NCI-H2227 (cell line): ENCODE measurements at regions not wholly inside any gene's neighbourhood (a gene's known extent, or its start where the extent isn't known, plus 50 kb on each side); places are given as distances from the start of the nearest gene placed in this dataset.

ENCODE experiments used
- DNase-seq: peaks from one replicate; lab custom pipeline; 2025; ENCODE audit not compliant: unreplicated experiment; lab: John Stamatoyannopoulos, UW

GRCh38 chr1:209509039-209509438 is 74.5 kb upstream of the CAMK1G start:
- DNase-seq, result no peak

- no peak for DNase-seq
These were observed 73.5 kb upstream of the CAMK1G start for GRCh38 chr1:209510063-209510462.

GRCh38 chr1:209511169-209511568 is 72.3 kb upstream of the CAMK1G start:
- DNase-seq, result no peak

GRCh38 chr1:209512821-209513220 is 70.7 kb upstream of the CAMK1G start:
- no peak for DNase-seq

- DNase-seq, result peak; percentile 61
These were observed 70.3 kb upstream of the CAMK1G start for GRCh38 chr1:209513226-209513625.

GRCh38 chr1:209516771-209517680 is 66.5 kb upstream of the CAMK1G start:
- no peak for DNase-seq

GRCh38 chr1:209517681-209518050 is 65.8 kb upstream of the CAMK1G start:
- no peak for DNase-seq

- DNase-seq, result no peak
These were observed 63.7 kb upstream of the CAMK1G start for GRCh38 chr1:209519786-209520185.

- no peak for DNase-seq
These were observed 60.7 kb upstream of the CAMK1G start for GRCh38 chr1:209522826-209523225.

GRCh38 chr1:209526137-209526536 is 57.4 kb upstream of the CAMK1G start:
- no peak for DNase-seq

- no peak for DNase-seq
These were observed 56.1 kb upstream of the CAMK1G start for GRCh38 chr1:209527372-209527771.

- no peak for DNase-seq
These were observed 55.4 kb upstream of the CAMK1G start for GRCh38 chr1:209527993-209528717.

- DNase-seq, result no peak
These were observed 54.3 kb upstream of the CAMK1G start for GRCh38 chr1:209529233-209529632.

GRCh38 chr1:209531006-209531405 is 52.5 kb upstream of the CAMK1G start:
- DNase-seq, result peak; percentile 29

- no peak for DNase-seq
These were observed 52.0 kb upstream of the CAMK1G start for GRCh38 chr1:209531549-209531948.
